H1 (cell line): ENCODE measurements at regions not wholly inside any gene's neighbourhood (a gene's known extent, or its start where the extent isn't known, plus 50 kb on each side); places are given as distances from the start of the nearest gene placed in this dataset.

Source experiments
- BCL11A ChIP-seq, 2 experiments: IDR thresholded peaks; one replicate each; pipeline ENCODE4 v1.6.1; 2011; ENCODE audit warnings: low read depth in 2 of 2, low read length in 2 of 2, mild to moderate bottlenecking in 2 of 2
- CEBPB ChIP-seq: IDR thresholded peaks from 2 replicates; pipeline ENCODE4 v1.6.1; 2012; ENCODE audit warnings: low read depth, low read length
- CHD7 ChIP-seq: fragments of 300-600 bp; sonication (generic); IDR thresholded peaks from 2 replicates; pipeline ENCODE4 v1.7.1; 2012; ENCODE audit warnings: low read length, moderate library complexity, mild to moderate bottlenecking, inconsistent platforms; ENCODE audit not compliant: insufficient replicate concordance
- HDAC6 ChIP-seq: IDR thresholded peaks from one replicate; pipeline ENCODE4 v1.7.1; 2012; ENCODE audit warnings: low read depth, mild to moderate bottlenecking, inconsistent platforms, low read length, moderate library complexity
- POU5F1 ChIP-seq: IDR thresholded peaks from 2 replicates; pipeline ENCODE4 v1.6.1; 2011; ENCODE audit warnings: low read depth, mild to moderate bottlenecking, low read length, moderate library complexity
- SP1 ChIP-seq: IDR thresholded peaks from 2 replicates; pipeline ENCODE4 v1.6.1; 2011; ENCODE audit warnings: low read depth, low read length

DNA sequence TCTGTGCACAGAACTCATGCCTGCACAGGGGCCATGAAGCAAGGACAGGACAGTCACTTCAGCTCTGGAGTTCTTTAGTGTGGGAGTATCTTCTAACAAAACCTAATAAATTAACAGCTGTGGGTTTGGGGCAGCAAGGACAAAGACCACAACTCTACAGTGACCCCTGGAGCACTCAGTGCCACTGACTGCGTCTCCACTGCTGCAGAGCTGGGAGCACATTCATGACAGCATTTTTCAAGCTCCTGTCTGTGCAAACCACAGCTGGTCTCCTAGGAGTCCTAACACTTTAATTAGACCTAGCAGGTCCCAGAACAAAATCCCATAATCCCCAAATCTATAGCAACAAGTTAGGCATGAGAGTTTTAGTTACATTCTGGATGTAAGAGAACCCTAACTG, 76.5 kb downstream of the RTL9 start (continued):
- no peak for TF ChIP-seq CHD7
- no peak for TF ChIP-seq SP1
- TF ChIP-seq HDAC6, result no peak
- no peak for TF ChIP-seq POU5F1
- TF ChIP-seq BCL11A (IDR thresholded peaks at IDR 0.05; ENCODE audit: low read depth in 2 of 2, low read length in 2 of 2), result no peak
- no peak for TF ChIP-seq CEBPB
- TF ChIP-seq, all 59 proteins: peak for 0
